H1 (cell line): ENCODE measurements at regions not wholly inside any gene's neighbourhood (a gene's known extent, or its start where the extent isn't known, plus 50 kb on each side); places are given as distances from the start of the nearest gene placed in this dataset.

ENCODE experiments used
- CTCF ChIA-PET: fragments of 300-600 bp; sonication (Branson Sonifier 250); formaldehyde crosslinking; loops from one replicate; lab custom pipeline; 2021; ENCODE audit not compliant: partially characterized antibody; lab: Charles Lee
- POLR2A ChIA-PET: fragments of 300-600 bp; sonication (Branson Sonifier 250); formaldehyde crosslinking; loops from one replicate; lab custom pipeline; 2021; ENCODE audit warnings: inconsistent platforms; ENCODE audit not compliant: partially characterized antibody; lab: Charles Lee
- DNase-seq, 2 experiments: peaks; one replicate each; pipeline versions ENCODE4 v3.0.0 to v3.0.0-alpha.2; 2010 to 2022; ENCODE audit warnings: low spot score in 2 of 2, low read depth in 1 of 2, mixed read lengths in 1 of 2
- FAIRE-seq: peaks from 2 replicates; lab custom pipeline; 2011; peaks lifted over from hg19 to GRCh38; lab: Jason Lieb, UNC
- H2AFZ ChIP-seq: 2 replicates; pipeline ENCODE4 v1.8.1; 2012; ENCODE audit warnings: low read length, inconsistent platforms
- H2AK5ac ChIP-seq: 2 replicates; pipeline ENCODE4 v1.6.1; 2013; ENCODE audit warnings: low read depth, low read length
- H2BK120ac ChIP-seq: replicated peaks from 2 replicates; pipeline ENCODE3; 2013; ENCODE audit warnings: low read depth, low read length, inconsistent platforms
- H2BK12ac ChIP-seq: 2 replicates; pipeline ENCODE4 v1.6.1; 2013; ENCODE audit warnings: low read depth, low read length
- H2BK15ac ChIP-seq: 2 replicates; pipeline ENCODE4 v1.6.1; 2013; ENCODE audit warnings: low read length
- H2BK20ac ChIP-seq: 2 replicates; pipeline ENCODE4 v1.6.1; 2013; ENCODE audit warnings: low read length
- H2BK5ac ChIP-seq: 2 replicates; pipeline ENCODE4 v1.6.1; 2013; ENCODE audit warnings: low read depth, low read length
- H3K14ac ChIP-seq: 2 replicates; pipeline ENCODE4 v1.6.1; 2013; ENCODE audit warnings: inconsistent platforms; ENCODE audit not compliant: insufficient read length
- H3K18ac ChIP-seq: 2 replicates; pipeline ENCODE4 v1.6.1; 2013; ENCODE audit warnings: low read length; ENCODE audit errors: extremely low read depth
- H3K23ac ChIP-seq: 2 replicates; pipeline ENCODE4 v1.6.1; 2013; ENCODE audit warnings: inconsistent platforms; ENCODE audit not compliant: insufficient read length
- H3K23me2 ChIP-seq: 2 replicates; pipeline ENCODE4 v1.6.1; 2013; ENCODE audit warnings: low read depth, low read length
- H3K27ac ChIP-seq: 2 replicates; pipeline ENCODE4 v1.6.1; 2011; ENCODE audit warnings: low read depth, low read length, inconsistent platforms
- H3K27me3 ChIP-seq, 4 experiments: replicated peaks in 1 of 4; 1 replicate in 1 of 4; 2 replicates in 3 of 4; pipeline versions ENCODE4 v1.6.1 to v1.8.1; 2011 to 2013; ENCODE audit warnings: low read length in 3 of 4, mild to moderate bottlenecking in 3 of 4, inconsistent platforms in 2 of 4, mixed read lengths in 2 of 4, moderate library complexity in 1 of 4; ENCODE audit not compliant: control insufficient read depth in 3 of 4, insufficient read depth in 3 of 4; ENCODE audit errors: extremely low read depth in 1 of 4
- H3K36me3 ChIP-seq, 4 experiments: 2 replicates each; pipeline versions ENCODE4 v1.6.1 to v1.8.1; 2011 to 2013; ENCODE audit warnings: mild to moderate bottlenecking in 4 of 4, low read length in 3 of 4, moderate library complexity in 2 of 4, control low read depth in 1 of 4, inconsistent platforms in 1 of 4; ENCODE audit not compliant: insufficient read depth in 4 of 4, control insufficient read depth in 2 of 4
- H3K4ac ChIP-seq: replicated peaks from 2 replicates; pipeline ENCODE3; 2013; ENCODE audit warnings: low read length, low read depth, mixed read lengths, inconsistent platforms; ENCODE audit not compliant: insufficient read length
- H3K4me1 ChIP-seq, 4 experiments: replicated peaks in 1 of 4; 1 replicate in 1 of 4; 2 replicates in 3 of 4; pipeline versions ENCODE4 v1.6.1 to v1.8.1; 2011 to 2013; ENCODE audit warnings: low read length in 3 of 4, inconsistent platforms in 2 of 4, mixed read lengths in 1 of 4; ENCODE audit not compliant: insufficient read depth in 4 of 4, control insufficient read depth in 3 of 4
- H3K4me2 ChIP-seq, 2 experiments: 2 replicates each; pipeline versions ENCODE4 v1.6.1 to v1.8.1; 2011 to 2013; ENCODE audit warnings: low read depth in 2 of 2, low read length in 2 of 2, control low read depth in 1 of 2, inconsistent platforms in 1 of 2, mild to moderate bottlenecking in 1 of 2; ENCODE audit not compliant: insufficient read depth in 1 of 2
- H3K4me3 ChIP-seq, 4 experiments: fragments of 200-600, 300-600 bp in 1 of 4; sonication (generic), shearing (Covaris generic), sonication (Bioruptor Twin) in 1 of 4; 2 replicates each; pipeline versions ENCODE4 v1.5.1 to v1.8.1; 2011 to 2016; ENCODE audit warnings: low read length in 4 of 4, low read depth in 3 of 4, control low read depth in 2 of 4, inconsistent platforms in 2 of 4, mild to moderate bottlenecking in 2 of 4, mixed read lengths in 1 of 4, moderate library complexity in 1 of 4; ENCODE audit not compliant: insufficient read depth in 2 of 4; ENCODE audit errors: extremely low read depth in 1 of 4
- H3K56ac ChIP-seq: replicated peaks from 2 replicates; pipeline ENCODE3; 2013; ENCODE audit warnings: low read depth, mild to moderate bottlenecking, mixed read lengths, low read length, inconsistent platforms; ENCODE audit not compliant: insufficient read length
- H3K79me1 ChIP-seq: 2 replicates; pipeline ENCODE4 v1.6.1; 2013; ENCODE audit warnings: low read depth, low read length, control low read depth
- H3K79me2 ChIP-seq, 2 experiments: 2 replicates each; pipeline versions ENCODE4 v1.6.1 to v1.8.1; 2012 to 2013; ENCODE audit warnings: low read length in 2 of 2, mild to moderate bottlenecking in 2 of 2, inconsistent platforms in 1 of 2; ENCODE audit not compliant: insufficient read depth in 2 of 2, control insufficient read depth in 1 of 2
- H3K9ac ChIP-seq, 4 experiments: replicated peaks in 1 of 4; 1 replicate in 1 of 4; 2 replicates in 3 of 4; pipeline versions ENCODE4 v1.6.1 to v1.8.1; 2011 to 2013; ENCODE audit warnings: low read depth in 3 of 4, low read length in 3 of 4, control low read depth in 2 of 4, mild to moderate bottlenecking in 2 of 4, moderate library complexity in 2 of 4, inconsistent platforms in 1 of 4; ENCODE audit errors: extremely low read depth in 1 of 4
- H3K9me3 ChIP-seq, 2 experiments: 2 replicates each; pipeline versions ENCODE4 v1.6.1 to v1.8.1; 2012 to 2013; ENCODE audit warnings: mild to moderate bottlenecking in 2 of 2, moderate library complexity in 2 of 2, control low read depth in 1 of 2, inconsistent platforms in 1 of 2, low read depth in 1 of 2, low read length in 1 of 2, mixed read lengths in 1 of 2; ENCODE audit not compliant: insufficient read depth in 2 of 2
- H4K20me1 ChIP-seq, 2 experiments: replicated peaks in 1 of 2; 2 replicates each; pipeline versions ENCODE3 to v1.8.1; 2011 to 2013; ENCODE audit warnings: inconsistent platforms in 2 of 2, low read length in 2 of 2, mild to moderate bottlenecking in 1 of 2; ENCODE audit not compliant: insufficient read depth in 2 of 2, control insufficient read depth in 1 of 2
- H4K5ac ChIP-seq: 2 replicates; pipeline ENCODE4 v1.6.1; 2013; ENCODE audit warnings: low read length, low read depth, mixed read lengths, inconsistent platforms; ENCODE audit not compliant: insufficient read length
- H4K8ac ChIP-seq: 2 replicates; pipeline ENCODE4 v1.8.0; 2013; ENCODE audit warnings: mild to moderate bottlenecking, moderate library complexity, low read length, inconsistent platforms; ENCODE audit not compliant: insufficient read depth; ENCODE audit errors: extremely low read depth
- H4K91ac ChIP-seq: replicated peaks from 2 replicates; pipeline ENCODE3; 2013; ENCODE audit warnings: low read length, mixed read lengths, inconsistent platforms; ENCODE audit not compliant: insufficient read length
- CREB1 ChIP-seq: IDR thresholded peaks from 2 replicates; pipeline ENCODE4 v1.6.1; 2012; ENCODE audit warnings: inconsistent platforms
- E2F6 ChIP-seq: IDR thresholded peaks from 2 replicates; pipeline ENCODE4 v1.6.1; 2012; ENCODE audit warnings: inconsistent platforms
- HDAC2 ChIP-seq, 2 experiments: fragments of 300-600 bp in 1 of 2; sonication (generic) in 1 of 2; IDR thresholded peaks; 2 replicates each; pipeline ENCODE4 v1.6.1; 2011 to 2012; ENCODE audit warnings: low read depth in 2 of 2, low read length in 2 of 2, mild to moderate bottlenecking in 2 of 2, moderate library complexity in 2 of 2, borderline replicate concordance in 1 of 2, inconsistent platforms in 1 of 2
- TAF1 ChIP-seq: IDR thresholded peaks from 2 replicates; pipeline ENCODE4 v1.6.1; 2011; ENCODE audit warnings: mild to moderate bottlenecking, low read depth, low read length
- WGBS, 2 experiments: shearing (Covaris generic) in 1 of 2; methylation state at CpG; one replicate each; pipeline versions ENCODE4 v1.1.6 to v1.1.7; 2013 to 2015; ENCODE audit warnings: low lambda C conversion rate in 2 of 2, mixed read lengths in 2 of 2, inconsistent platforms in 1 of 2, low coverage in 1 of 2, missing lambda C conversion rate in 1 of 2; ENCODE audit not compliant: insufficient replicate concordance in 2 of 2, insufficient coverage in 1 of 2, insufficient read length in 1 of 2; ENCODE audit errors: extremely low coverage in 1 of 2, missing lambda C conversion rate in 1 of 2; 5-methylcytosine and 5-hydroxymethylcytosine counted together

GRCh38 chr6:166851426-166851825 lies 104.9 kb downstream of the RNASET2 start:
- Histone ChIP-seq H2BK120ac (no peak overlapping the region), H2BK20ac (no peak overlapping the region; the same call in 1 of the 2 replicates), H3K79me2 (no peaks in the 10 kb centered on the region), H3K4me3 (no peak overlapping the region), H3K27ac (no peak overlapping the region), H3K9me3 (no peaks in the 10 kb centered on the region), H3K27me3 (0 out of 7 replicates have a peak, but pooled peaks cover 0 to 1% (median 0%) of the 10 kb centered on the region in 4 experiments), H3K23me2 (no peaks in the 10 kb centered on the region), H3K4me2 (no peak overlapping the region), H2BK5ac (no peak overlapping the region), H3K14ac (no peak overlapping the region), H3K18ac (no peak overlapping the region), H2BK15ac (no peak overlapping the region)
- WGBS, 2 experiments = 90% methylated on average over 10 of the region's 11 CpGs; no CpG with 5 or more reads in 1 of the 2 experiments
- DNase-seq = no peak
- TF ChIP-seq HDAC2 (IDR thresholded peaks at IDR 0.05; ENCODE audit: borderline replicate concordance in 1 of 2, low read depth in 2 of 2, low read length in 2 of 2) = no peak
- no peak for TF ChIP-seq E2F6
- no peak for TF ChIP-seq CREB1
- TF ChIP-seq TAF1 = no peak
- TF ChIP-seq, all 59 proteins: peak for 0
- Histone ChIP-seq H3K4me1 (no peaks in the 10 kb centered on the region), H2AFZ (no peak overlapping the region), H3K4ac (no peak overlapping the region), H3K56ac (no peak overlapping the region), H4K8ac (no peak overlapping the region), H2AK5ac (no peak overlapping the region), H3K9ac (no peak overlapping the region), H3K36me3 (no peaks in the 10 kb centered on the region), H3K23ac (no peak overlapping the region), H4K91ac (no peak overlapping the region), H4K5ac (no peak overlapping the region), H3K79me1 (peaks cover 2% of the 10 kb centered on the region; the same call in 1 of the 2 replicates), H4K20me1 (no peaks in the 10 kb centered on the region), H2BK12ac (no peak overlapping the region)
- FAIRE-seq = no peak
- ChIA-PET POLR2A (no interaction called here), CTCF (interaction anchor here (0.7 to 3.3 kb wide), 3 partner anchors 15 to 81 kb away, joined by 3 to 10 read pairs (median 4); no protein-coding TSS in a partner anchor)
